GM04503 (cell line): ENCODE measurements at regions not wholly inside any gene's neighbourhood (a gene's known extent, or its start where the extent isn't known, plus 50 kb on each side); places are given as distances from the start of the nearest gene placed in this dataset.

ENCODE experiments used
- DNase-seq: peaks from one replicate; pipeline ENCODE4 v3.0.0-alpha.2; 2012; ENCODE audit warnings: low read depth

GRCh38 chr12:67590149-67590790 is 58.3 kb upstream of the DYRK2 start:
- DNase-seq, result no peak

- DNase-seq, result peak; percentile 23
These were observed 56.1 kb upstream of the DYRK2 start for GRCh38 chr12:67592228-67593011.

- peak; percentile 9 for DNase-seq
These were observed 55.5 kb upstream of the DYRK2 start for GRCh38 chr12:67593041-67593440.

DNA sequence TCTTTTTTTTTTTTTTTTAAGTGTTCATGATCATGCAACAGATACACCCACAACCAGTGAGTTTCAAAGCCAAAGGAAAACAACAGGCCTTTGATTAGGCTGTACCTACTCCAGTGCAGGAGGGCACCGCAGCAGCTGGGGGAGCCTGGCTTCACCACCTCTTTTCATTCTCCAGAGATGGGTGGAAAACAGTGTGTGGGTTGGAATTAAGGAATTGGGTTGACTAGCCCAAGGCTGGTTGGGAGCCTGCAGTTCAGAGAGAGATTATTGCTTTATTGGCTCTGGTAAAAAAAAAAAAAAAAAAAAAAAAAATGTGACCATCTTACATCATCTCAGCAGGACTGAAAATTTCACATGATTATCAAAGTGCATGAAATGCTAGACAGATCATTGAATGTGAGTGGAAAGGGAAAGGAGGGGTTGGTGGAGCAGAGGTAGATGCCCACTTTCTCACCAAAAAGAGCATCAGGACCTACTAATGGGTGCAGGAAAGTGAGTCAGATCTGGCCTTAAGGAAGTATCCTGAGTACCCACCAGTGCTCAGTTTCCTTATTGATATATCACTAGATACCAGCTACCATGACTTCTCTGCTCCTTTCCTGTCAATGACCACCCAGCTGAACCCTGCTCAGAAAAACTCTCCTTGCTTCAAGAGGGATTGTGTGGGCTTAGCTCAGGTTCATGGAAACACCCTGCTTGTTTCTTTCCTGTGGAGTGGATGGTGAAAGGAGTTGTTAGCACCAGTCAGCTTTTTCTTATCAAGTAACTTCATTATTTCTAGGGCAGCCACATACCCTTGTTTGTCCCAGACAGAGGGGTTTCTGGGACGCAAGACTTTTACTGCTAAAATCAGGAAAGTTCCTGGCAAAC is 54.8 kb upstream of the DYRK2 start:
- DNase-seq, result no peak

DNA sequence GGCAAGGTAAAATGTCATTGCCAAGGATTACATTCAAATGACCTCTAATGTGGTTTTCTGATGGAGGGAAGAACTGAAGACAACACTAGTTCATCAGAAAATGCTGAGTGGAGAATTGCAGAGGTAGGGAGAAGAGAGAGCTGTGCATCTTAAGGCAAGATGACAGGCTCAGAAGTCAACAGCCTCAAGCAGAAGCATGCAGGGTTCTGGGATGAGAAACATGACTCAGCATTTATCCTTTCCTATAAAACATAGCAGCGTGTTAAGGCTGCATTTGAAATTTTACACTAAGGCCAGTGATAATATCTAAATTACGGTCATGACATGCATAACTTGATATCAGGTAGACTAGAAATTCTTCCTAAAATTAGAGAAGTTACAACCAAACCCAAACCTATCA is 53.7 kb upstream of the DYRK2 start:
- no peak for DNase-seq

- DNase-seq, result no peak
These were observed 53.2 kb upstream of the DYRK2 start for GRCh38 chr12:67595365-67595764.

- no peak for DNase-seq
These were observed 49.9 kb upstream of the DYRK2 start for GRCh38 chr12:67598598-67598997.
